ENCODE measurements at regions not wholly inside any gene's neighbourhood (a gene's known extent, or its start where the extent isn't known, plus 50 kb on each side); places are given as distances from the start of the nearest gene placed in this dataset.

DNA sequence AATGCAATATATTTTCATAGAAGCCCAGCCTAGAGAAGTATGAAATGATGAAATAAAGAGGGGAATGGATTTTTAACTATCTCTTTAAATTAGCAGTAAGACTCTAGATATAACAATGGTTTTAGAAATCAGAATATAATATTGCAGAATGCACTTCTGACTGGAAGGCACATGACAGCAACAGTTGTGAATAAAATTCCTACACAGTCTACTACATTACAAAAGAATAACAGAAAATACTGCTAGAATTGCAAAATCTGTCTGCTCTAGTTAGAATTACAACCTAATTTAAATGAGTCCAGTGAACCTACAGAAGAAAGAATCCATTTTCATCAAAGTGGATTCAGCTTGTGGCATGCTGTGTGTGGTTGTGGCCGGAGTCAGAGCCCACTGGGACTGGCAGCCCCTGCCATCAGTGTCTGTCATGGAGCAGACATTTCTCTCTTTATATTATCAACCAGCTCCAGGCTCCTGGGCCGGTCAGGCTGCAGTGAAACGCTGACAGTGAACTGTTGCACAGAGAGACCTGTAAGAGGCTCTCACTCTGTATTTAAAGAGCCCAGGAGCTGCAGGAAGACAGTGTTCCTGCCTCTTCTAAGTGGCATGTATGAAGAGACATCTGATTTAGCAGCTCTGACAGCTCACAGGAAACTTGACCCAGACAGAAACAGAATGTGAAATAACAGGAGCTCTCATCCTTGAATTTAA is 1523.8 kb upstream of the CADM2 start:
- no peak overlapping the region for H3K18ac ChIP-seq (ENCODE audit: insufficient read length, low read depth, low read length)
- H3K56ac ChIP-seq (ENCODE audit: insufficient read length, low read depth, low read length) = no peak overlapping the region
- H3K79me1 ChIP-seq (ENCODE audit: insufficient read depth, low read depth, low read length, poor library complexity, severe bottlenecking) = no peaks in the 10 kb centered on the region
- H3K23ac ChIP-seq (ENCODE audit: insufficient read length, low read depth, low read length) = no peak overlapping the region
- H3K4me2 ChIP-seq (ENCODE audit: insufficient read depth, insufficient read length, low read length) = no peak overlapping the region
- H3K27me3 ChIP-seq (ENCODE audit: insufficient read depth, low read length) = no peaks in the 10 kb centered on the region
- H3T11ph ChIP-seq (ENCODE audit: low read length) = no peak overlapping the region
- H4K20me1 ChIP-seq (ENCODE audit: control insufficient read depth, insufficient read depth, insufficient read length) = no peaks in the 10 kb centered on the region
- H4K8ac ChIP-seq (replicated peaks; ENCODE audit: insufficient read length, low read depth, low read length) = no peak overlapping the region
- no peaks in the 10 kb centered on the region for H3K4me1 ChIP-seq (ENCODE audit: insufficient read depth, low read length)
- no peak overlapping the region for H3K14ac ChIP-seq (ENCODE audit: insufficient read depth, low read length)
- H3K4ac ChIP-seq (ENCODE audit: low read depth, low read length) = no peak overlapping the region
- no peaks in the 10 kb centered on the region for H3K9me3 ChIP-seq (ENCODE audit: control insufficient read depth, low read depth, low read length)
- Mint-ChIP-seq H3K4me1 (0 out of 4 replicates have a peak, but pooled peaks cover 0 to 3% of the 10 kb centered on the region in 2 experiments), H3K36me3 (ENCODE audit: insufficient read depth in 1 of 3, low read depth in 3 of 3) (no peaks in the 10 kb centered on the region), H3K4me3 (no peak overlapping the region), H3K9me3 (no peaks in the 10 kb centered on the region), H3K27ac (no peak overlapping the region), H3K27me3 (ENCODE audit: low read depth) (no peaks in the 10 kb centered on the region)
- H2AK5ac ChIP-seq (ENCODE audit: insufficient read length, low read length) = no peak overlapping the region
- no peak overlapping the region for H3K27ac ChIP-seq (ENCODE audit: insufficient read length, low read depth, low read length)
- H4K91ac ChIP-seq (ENCODE audit: insufficient read length, low read depth, low read length) = no peak overlapping the region
- no peak overlapping the region for H2BK120ac ChIP-seq (ENCODE audit: low read depth, low read length, poor library complexity, severe bottlenecking)
- no peak overlapping the region for H2BK20ac ChIP-seq (ENCODE audit: low read depth, low read length, poor library complexity, severe bottlenecking)
- TF ChIP-seq, protein P1, sequence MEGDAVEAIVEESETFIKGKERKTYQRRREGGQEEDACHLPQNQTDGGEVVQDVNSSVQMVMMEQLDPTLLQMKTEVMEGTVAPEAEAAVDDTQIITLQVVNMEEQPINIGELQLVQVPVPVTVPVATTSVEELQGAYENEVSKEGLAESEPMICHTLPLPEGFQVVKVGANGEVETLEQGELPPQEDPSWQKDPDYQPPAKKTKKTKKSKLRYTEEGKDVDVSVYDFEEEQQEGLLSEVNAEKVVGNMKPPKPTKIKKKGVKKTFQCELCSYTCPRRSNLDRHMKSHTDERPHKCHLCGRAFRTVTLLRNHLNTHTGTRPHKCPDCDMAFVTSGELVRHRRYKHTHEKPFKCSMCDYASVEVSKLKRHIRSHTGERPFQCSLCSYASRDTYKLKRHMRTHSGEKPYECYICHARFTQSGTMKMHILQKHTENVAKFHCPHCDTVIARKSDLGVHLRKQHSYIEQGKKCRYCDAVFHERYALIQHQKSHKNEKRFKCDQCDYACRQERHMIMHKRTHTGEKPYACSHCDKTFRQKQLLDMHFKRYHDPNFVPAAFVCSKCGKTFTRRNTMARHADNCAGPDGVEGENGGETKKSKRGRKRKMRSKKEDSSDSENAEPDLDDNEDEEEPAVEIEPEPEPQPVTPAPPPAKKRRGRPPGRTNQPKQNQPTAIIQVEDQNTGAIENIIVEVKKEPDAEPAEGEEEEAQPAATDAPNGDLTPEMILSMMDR (conservative IDR thresholded peaks at IDR 0.05) = no peak
- no peak overlapping the region for H2BK12ac ChIP-seq (ENCODE audit: insufficient read length, low read depth, low read length)
- no peak for DNase-seq
- no peak overlapping the region for H2BK5ac ChIP-seq (ENCODE audit: insufficient read length, low read length)
- no peaks in the 10 kb centered on the region for H3K23me2 ChIP-seq (ENCODE audit: insufficient read length, low read depth, low read length, poor library complexity, severe bottlenecking)
- WGBS (ENCODE audit: extremely low coverage, insufficient read length, low lambda C conversion rate) = no CpG with 5 or more reads among the region's 3 CpGs
- H3K79me2 ChIP-seq (ENCODE audit: insufficient read depth, low read length) = no peaks in the 10 kb centered on the region
- no peak overlapping the region for H4K5ac ChIP-seq (ENCODE audit: insufficient read length, low read depth, low read length)
- H2BK15ac ChIP-seq (ENCODE audit: low read depth, low read length) = no peak overlapping the region
- no peak overlapping the region for H3K9ac ChIP-seq (ENCODE audit: extremely low read depth, insufficient read length, low read length)
- no peak overlapping the region for H2AFZ ChIP-seq (ENCODE audit: low read length)
